ENCODE measurements at regions not wholly inside any gene's neighbourhood (a gene's known extent, or its start where the extent isn't known, plus 50 kb on each side); places are given as distances from the start of the nearest gene placed in this dataset.

DNA sequence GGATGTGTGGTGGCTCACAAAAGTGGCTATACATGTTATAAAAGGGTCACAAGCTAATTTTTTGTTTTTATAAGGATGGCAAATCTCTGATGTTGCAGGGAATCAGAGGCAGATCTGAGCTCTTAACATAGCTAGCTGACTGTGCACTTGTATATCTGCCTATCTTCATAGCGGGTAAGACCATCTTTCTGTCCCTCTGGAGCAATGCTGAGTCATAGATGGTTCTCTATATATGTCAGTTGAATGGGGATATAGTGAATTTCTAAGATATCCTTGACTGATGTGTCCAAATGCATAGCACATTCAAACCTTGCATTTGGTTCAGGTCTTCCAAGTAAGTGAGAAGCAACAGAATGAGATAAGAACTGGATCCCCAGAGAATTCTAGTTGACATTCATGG, 272.6 kb upstream of the PROX1 start (continued):
- TF ChIP-seq AFF4 (CRISPR knock-in tag; IDR thresholded peaks at IDR 0.05; ENCODE audit: borderline replicate concordance) (no peak), TEAD4 (CRISPR knock-in tag; IDR thresholded peaks at IDR 0.05) (no peak), E2F4 (CRISPR knock-in tag; IDR thresholded peaks at IDR 0.05; ENCODE audit: borderline replicate concordance, low read depth) (no peak)

DNA sequence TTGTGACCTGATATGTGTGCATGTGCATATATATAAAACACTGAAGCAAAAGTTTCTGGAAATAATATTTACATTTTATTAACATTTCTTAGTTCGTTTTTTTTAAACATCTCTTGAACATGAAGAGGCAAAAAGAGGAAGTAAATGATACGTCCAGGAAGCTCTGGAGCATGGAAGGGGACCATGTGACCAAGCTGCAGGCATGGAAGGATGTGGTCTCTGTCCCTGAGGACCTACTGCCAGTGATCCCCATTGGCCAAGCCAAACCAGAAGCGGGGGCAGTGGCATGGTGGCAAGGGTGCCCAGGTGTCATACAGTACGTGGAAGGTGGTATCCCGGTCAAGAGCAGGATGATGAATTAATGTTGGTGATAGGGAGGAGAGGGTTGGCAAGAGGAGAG, 268.3 kb upstream of the PROX1 start:
- H3K27me3 Mint-ChIP-seq (ENCODE audit: low read depth) = no peaks in the 10 kb centered on the region; the same call in 1 of the 2 replicates
- H3K4me3 Mint-ChIP-seq = no peak overlapping the region
- CTCF ChIA-PET = no interaction called here
- no peak for ATAC-seq
- no peak for DNase-seq (ENCODE audit: low spot score)
- H3K4me1 Mint-ChIP-seq = peaks cover 16% of the 10 kb centered on the region
- H3K36me3 Mint-ChIP-seq = no peaks in the 10 kb centered on the region
- POLR2A ChIA-PET = no interaction called here
- no peak overlapping the region for H3K27ac Mint-ChIP-seq
- H3K9me3 Mint-ChIP-seq = peaks cover 6% of the 10 kb centered on the region
- TF ChIP-seq SMAD4 (CRISPR knock-in tag; IDR thresholded peaks at IDR 0.05) (no peak), NFYB (CRISPR knock-in tag; conservative IDR thresholded peaks at IDR 0.05; ENCODE audit: low read depth) (no peak), TCF7 (CRISPR knock-in tag; IDR thresholded peaks at IDR 0.05; ENCODE audit: low read depth) (no peak), SMAD3 (CRISPR knock-in tag; IDR thresholded peaks at IDR 0.05; ENCODE audit: borderline replicate concordance) (no peak), ZNF671 (CRISPR knock-in tag; IDR thresholded peaks at IDR 0.05) (no peak), SP1 (CRISPR knock-in tag; conservative IDR thresholded peaks at IDR 0.05) (no peak), TP53 (CRISPR knock-in tag; IDR thresholded peaks at IDR 0.05) (no peak), ZBTB21 (CRISPR knock-in tag; IDR thresholded peaks at IDR 0.05; ENCODE audit: borderline replicate concordance) (no peak), PRDM15 (CRISPR knock-in tag; IDR thresholded peaks at IDR 0.05) (no peak), FOXJ3 (CRISPR knock-in tag; IDR thresholded peaks at IDR 0.05; ENCODE audit: borderline replicate concordance) (no peak), ZNF396 (CRISPR knock-in tag; IDR thresholded peaks at IDR 0.05; ENCODE audit: borderline replicate concordance) (no peak), AR (CRISPR knock-in tag; IDR thresholded peaks at IDR 0.05) (no peak), FOXP4 (CRISPR knock-in tag; IDR thresholded peaks at IDR 0.05) (no peak), E2F5 (CRISPR knock-in tag; IDR thresholded peaks at IDR 0.05) (no peak)
- TF ChIP-seq, protein P1, sequence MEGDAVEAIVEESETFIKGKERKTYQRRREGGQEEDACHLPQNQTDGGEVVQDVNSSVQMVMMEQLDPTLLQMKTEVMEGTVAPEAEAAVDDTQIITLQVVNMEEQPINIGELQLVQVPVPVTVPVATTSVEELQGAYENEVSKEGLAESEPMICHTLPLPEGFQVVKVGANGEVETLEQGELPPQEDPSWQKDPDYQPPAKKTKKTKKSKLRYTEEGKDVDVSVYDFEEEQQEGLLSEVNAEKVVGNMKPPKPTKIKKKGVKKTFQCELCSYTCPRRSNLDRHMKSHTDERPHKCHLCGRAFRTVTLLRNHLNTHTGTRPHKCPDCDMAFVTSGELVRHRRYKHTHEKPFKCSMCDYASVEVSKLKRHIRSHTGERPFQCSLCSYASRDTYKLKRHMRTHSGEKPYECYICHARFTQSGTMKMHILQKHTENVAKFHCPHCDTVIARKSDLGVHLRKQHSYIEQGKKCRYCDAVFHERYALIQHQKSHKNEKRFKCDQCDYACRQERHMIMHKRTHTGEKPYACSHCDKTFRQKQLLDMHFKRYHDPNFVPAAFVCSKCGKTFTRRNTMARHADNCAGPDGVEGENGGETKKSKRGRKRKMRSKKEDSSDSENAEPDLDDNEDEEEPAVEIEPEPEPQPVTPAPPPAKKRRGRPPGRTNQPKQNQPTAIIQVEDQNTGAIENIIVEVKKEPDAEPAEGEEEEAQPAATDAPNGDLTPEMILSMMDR (IDR thresholded peaks at IDR 0.05) = no peak
